Breast epithelium (tissue), 4 donors: ENCODE measurements at regions not wholly inside any gene's neighbourhood (a gene's known extent, or its start where the extent isn't known, plus 50 kb on each side); places are given as distances from the start of the nearest gene placed in this dataset.

Experiments
- DNase-seq, 2 donors: peaks; one replicate each; pipeline ENCODE4 v3.0.0-alpha.2; 2019; ENCODE audit warnings: low spot score in 2 of 2
- H3K27ac ChIP-seq, 2 donors: fragments of 200-600 bp; sonication (generic) in 1 of 2; one replicate each; pipeline ENCODE4 v1.5.1; 2016 to 2019; ENCODE audit warnings: mild to moderate bottlenecking in 1 of 2
- H3K27me3 ChIP-seq, 2 donors: fragments of 200-600 bp; sonication (generic) in 1 of 2; one replicate each; pipeline versions ENCODE4 v1.5.1 to v1.6.0; 2017 to 2019; ENCODE audit warnings: control low read depth in 1 of 2, mild to moderate bottlenecking in 1 of 2
- H3K36me3 ChIP-seq: fragments of 200-600 bp; one replicate; pipeline ENCODE4 v1.5.1; 2019
- H3K4me1 ChIP-seq, 2 donors: fragments of 200-600 bp; sonication (generic); one replicate each; pipeline ENCODE4 v1.5.1; 2016 to 2019; ENCODE audit warnings: control low read depth in 1 of 2
- H3K4me3 ChIP-seq, 3 donors: fragments of 200-600 bp; sonication (generic); 1 replicate in 2 of 3; 2 replicates in 1 of 3; pipeline ENCODE4 v1.5.1; 2016 to 2019; ENCODE audit warnings: mild to moderate bottlenecking in 3 of 3, moderate library complexity in 2 of 3
- H3K9me3 ChIP-seq, 2 donors: fragments of 200-600 bp; sonication (generic) in 1 of 2; one replicate each; pipeline ENCODE4 v1.5.1; 2016 to 2019; ENCODE audit warnings: control low read depth in 1 of 2
- CTCF ChIP-seq, 3 donors: fragments of 450-650 bp; IDR thresholded peaks; one replicate each; pipeline ENCODE4 v1.5.1; 2016 to 2017; ENCODE audit warnings: antibody characterized with exemption in 3 of 3, mild to moderate bottlenecking in 3 of 3, moderate library complexity in 3 of 3
- POLR2A ChIP-seq: fragments of 450-650 bp; IDR thresholded peaks from one replicate; pipeline ENCODE4 v1.6.1; 2016; ENCODE audit warnings: antibody characterized with exemption, mild to moderate bottlenecking, moderate library complexity
- POLR2AphosphoS5 ChIP-seq, 3 donors: sonication (generic); formaldehyde crosslinking; IDR thresholded peaks; one replicate each; pipeline ENCODE4 v1.6.1; 2017; ENCODE audit warnings: antibody characterized with exemption in 3 of 3
- intact Hi-C: fragments of 100-400 bp; cut with DNase I; formaldehyde crosslinking; loops from one replicate; pipeline ENCODE4 v1.15.1; 2023; ENCODE audit warnings: low total_unique reads

- no peaks in the 10 kb centered on the region for H3K4me1 ChIP-seq
- intact Hi-C loops = no loop called here
- H3K9me3 ChIP-seq = peaks cover 0 to 11% of the 10 kb centered on the region in 2 donors
- no peak overlapping the region for H3K27ac ChIP-seq
- no peak overlapping the region for H3K4me3 ChIP-seq
- TF ChIP-seq CTCF (IDR thresholded peaks at IDR 0.05) = no peak
- TF ChIP-seq POLR2AphosphoS5 (IDR thresholded peaks at IDR 0.05) = no peak
- TF ChIP-seq POLR2A = no peak
- DNase-seq = no peak
- no peaks in the 10 kb centered on the region for H3K27me3 ChIP-seq
- no peaks in the 10 kb centered on the region for H3K36me3 ChIP-seq
These were observed 1139.7 kb upstream of the CELF2 start for GRCh38 chr10:9877978-9878377.

- no peaks in the 10 kb centered on the region for H3K36me3 ChIP-seq
- H3K27me3 ChIP-seq = no peaks in the 10 kb centered on the region
- TF ChIP-seq POLR2AphosphoS5 (IDR thresholded peaks at IDR 0.05) (no peak), CTCF (IDR thresholded peaks at IDR 0.05) (no peak), POLR2A (no peak)
- H3K9me3 ChIP-seq = peaks cover 4 to 15% of the 10 kb centered on the region in 2 donors
- no peak overlapping the region for H3K27ac ChIP-seq
- no peak overlapping the region for H3K4me3 ChIP-seq
- DNase-seq = no peak
- intact Hi-C loops = no loop called here
- no peaks in the 10 kb centered on the region for H3K4me1 ChIP-seq
These were observed 1139.3 kb upstream of the CELF2 start for GRCh38 chr10:9878383-9878782.

- no peak for TF ChIP-seq POLR2AphosphoS5 (IDR thresholded peaks at IDR 0.05)
- no peak for TF ChIP-seq POLR2A
- Histone ChIP-seq H3K9me3 (peaks cover 6 to 16% of the 10 kb centered on the region in 2 donors), H3K4me3 (no peak overlapping the region), H3K4me1 (no peaks in the 10 kb centered on the region), H3K36me3 (no peaks in the 10 kb centered on the region), H3K27me3 (no peaks in the 10 kb centered on the region), H3K27ac (no peak overlapping the region)
- DNase-seq = no peak
- intact Hi-C loops = no loop called here
These were observed 1131.9 kb upstream of the CELF2 start for GRCh38 chr10:9885761-9886160.

GRCh38 chr10:9886772-9887171, 1130.9 kb upstream of the CELF2 start:
- H3K27ac ChIP-seq = no peak overlapping the region
- H3K27me3 ChIP-seq = no peaks in the 10 kb centered on the region
- H3K4me3 ChIP-seq = no peak overlapping the region
- no peak for TF ChIP-seq CTCF (IDR thresholded peaks at IDR 0.05)
- TF ChIP-seq POLR2A = no peak
- no peak for TF ChIP-seq POLR2AphosphoS5 (IDR thresholded peaks at IDR 0.05)
- H3K9me3 ChIP-seq = peaks cover 6 to 16% of the 10 kb centered on the region in 2 donors
- intact Hi-C loops = no loop called here
- no peak for DNase-seq
- H3K36me3 ChIP-seq = no peaks in the 10 kb centered on the region
- H3K4me1 ChIP-seq = no peaks in the 10 kb centered on the region

- no peaks in the 10 kb centered on the region for H3K9me3 ChIP-seq
- TF ChIP-seq CTCF (IDR thresholded peaks at IDR 0.05) (no peak), POLR2AphosphoS5 (IDR thresholded peaks at IDR 0.05) (no peak), POLR2A (no peak)
- intact Hi-C loops = no loop called here
These were observed 1122.2 kb upstream of the CELF2 start for GRCh38 chr10:9895453-9895852.

GRCh38 chr10:9895981-9896380, 1121.7 kb upstream of the CELF2 start:
- Histone ChIP-seq H3K4me1 (no peaks in the 10 kb centered on the region), H3K27ac (no peak overlapping the region), H3K4me3 (no peak overlapping the region), H3K27me3 (no peaks in the 10 kb centered on the region), H3K36me3 (no peaks in the 10 kb centered on the region), H3K9me3 (no peaks in the 10 kb centered on the region)
- no peak for TF ChIP-seq POLR2A
- no peak for TF ChIP-seq CTCF (IDR thresholded peaks at IDR 0.05)
- no peak for TF ChIP-seq POLR2AphosphoS5 (IDR thresholded peaks at IDR 0.05)
- intact Hi-C loops = no loop called here
- DNase-seq = no peak

More at GRCh38 chr10:9895453-9895852, 1122.2 kb upstream of the CELF2 start:
- H3K4me3 ChIP-seq = no peak overlapping the region
- H3K4me1 ChIP-seq = no peaks in the 10 kb centered on the region
- no peak for DNase-seq
- H3K27ac ChIP-seq = no peak overlapping the region
- no peaks in the 10 kb centered on the region for H3K36me3 ChIP-seq
- H3K27me3 ChIP-seq = no peaks in the 10 kb centered on the region
